SU-DHL-6 (cell line): ENCODE measurements at regions not wholly inside any gene's neighbourhood (a gene's known extent, or its start where the extent isn't known, plus 50 kb on each side); places are given as distances from the start of the nearest gene placed in this dataset.

Source experiments
- H2AFZ ChIP-seq: fragments of 200-600 bp; sonication (generic); 2 replicates; pipeline ENCODE4 v1.6.1; 2014; ENCODE audit warnings: low read depth, mild to moderate bottlenecking, moderate library complexity, mixed read lengths, antibody characterized with exemption, low read length; ENCODE audit not compliant: severe bottlenecking
- H3F3A ChIP-seq: fragments of 200-600 bp; shearing (Covaris generic); 2 replicates; pipeline ENCODE4 v1.6.0; 2016; ENCODE audit warnings: antibody characterized with exemption, mild to moderate bottlenecking; ENCODE audit not compliant: insufficient read depth
- H3K27ac ChIP-seq: fragments of 200-600 bp; sonication (generic); 2 replicates; pipeline ENCODE4 v1.5.1; 2016; ENCODE audit warnings: low read depth, mild to moderate bottlenecking, low read length, moderate library complexity, mixed read lengths
- H3K27me3 ChIP-seq: fragments of 200-600 bp; sonication (generic), shearing (Covaris generic); 2 replicates; pipeline ENCODE4 v1.6.0; 2014; ENCODE audit warnings: mild to moderate bottlenecking, low read length
- H3K36me3 ChIP-seq: fragments of 200-600 bp; sonication (generic); 2 replicates; pipeline ENCODE4 v1.6.1; 2014; ENCODE audit warnings: mild to moderate bottlenecking, low read length, mixed read lengths
- H3K4me2 ChIP-seq: fragments of 300-600, 200-600 bp; shearing (Covaris generic), sonication (generic); 2 replicates; pipeline ENCODE4 v1.6.0; 2014; ENCODE audit warnings: low read length, low read depth, mild to moderate bottlenecking; ENCODE audit not compliant: poor library complexity, severe bottlenecking
- H3K4me3 ChIP-seq: fragments of 200-600 bp; sonication (generic); 2 replicates; pipeline ENCODE4 v1.5.1; 2014; ENCODE audit warnings: antibody characterized with exemption, low read length, mild to moderate bottlenecking, mixed read lengths; ENCODE audit not compliant: insufficient read depth, poor library complexity, severe bottlenecking
- H3K79me2 ChIP-seq: fragments of 200-600 bp; sonication (generic); 2 replicates; pipeline ENCODE4 v1.6.1; 2014; ENCODE audit warnings: mild to moderate bottlenecking, low read length, moderate library complexity; ENCODE audit not compliant: insufficient read depth
- H3K9ac ChIP-seq: fragments of 200-600 bp; sonication (generic); 2 replicates; pipeline ENCODE4 v1.7.0; 2014; ENCODE audit warnings: mild to moderate bottlenecking, low read length
- H3K9me2 ChIP-seq: fragments of 200-600 bp; sonication (generic); replicated peaks from 2 replicates; pipeline ENCODE4 v1.6.1; 2014; ENCODE audit warnings: low read length; ENCODE audit not compliant: insufficient read depth
- H3K9me3 ChIP-seq: fragments of 200-600 bp; sonication (generic); 2 replicates; pipeline ENCODE4 v1.6.1; 2014; ENCODE audit warnings: low read length, mixed read lengths; ENCODE audit not compliant: insufficient read depth
- H4K20me1 ChIP-seq: fragments of 200-600 bp; sonication (generic); 2 replicates; pipeline ENCODE4 v1.6.1; 2014; ENCODE audit warnings: low read depth, mild to moderate bottlenecking, antibody characterized with exemption, low read length, moderate library complexity, mixed read lengths
- EZH2phosphoT487 ChIP-seq: fragments of 200-600 bp; sonication (generic), shearing (Covaris generic); conservative IDR thresholded peaks from 2 replicates; pipeline ENCODE4 v1.6.1; 2018; ENCODE audit warnings: mild to moderate bottlenecking, antibody characterized with exemption, low read length, moderate library complexity, mixed read lengths
- TF ChIP-seq, protein P1 (sequence below): fragments of 200-600 bp; sonication (generic); IDR thresholded peaks from one replicate; pipeline ENCODE4 v1.5.1; 2017; ENCODE audit warnings: antibody characterized with exemption, mild to moderate bottlenecking, low read length, moderate library complexity; ENCODE audit not compliant: insufficient read depth, poor library complexity, severe bottlenecking

- Histone ChIP-seq H3K4me2 (no peak overlapping the region), H2AFZ (no peak overlapping the region), H3K9me2 (no peaks in the 10 kb centered on the region), H3K27ac (no peak overlapping the region), H3K36me3 (no peaks in the 10 kb centered on the region), H3K9me3 (no peaks in the 10 kb centered on the region), H3F3A (no peaks in the 10 kb centered on the region), H3K79me2 (no peaks in the 10 kb centered on the region), H3K27me3 (no peaks in the 10 kb centered on the region), H3K9ac (no peak overlapping the region), H3K4me3 (no peak overlapping the region), H4K20me1 (no peaks in the 10 kb centered on the region)
- TF ChIP-seq EZH2phosphoT487, result no peak
- TF ChIP-seq, protein P1, sequence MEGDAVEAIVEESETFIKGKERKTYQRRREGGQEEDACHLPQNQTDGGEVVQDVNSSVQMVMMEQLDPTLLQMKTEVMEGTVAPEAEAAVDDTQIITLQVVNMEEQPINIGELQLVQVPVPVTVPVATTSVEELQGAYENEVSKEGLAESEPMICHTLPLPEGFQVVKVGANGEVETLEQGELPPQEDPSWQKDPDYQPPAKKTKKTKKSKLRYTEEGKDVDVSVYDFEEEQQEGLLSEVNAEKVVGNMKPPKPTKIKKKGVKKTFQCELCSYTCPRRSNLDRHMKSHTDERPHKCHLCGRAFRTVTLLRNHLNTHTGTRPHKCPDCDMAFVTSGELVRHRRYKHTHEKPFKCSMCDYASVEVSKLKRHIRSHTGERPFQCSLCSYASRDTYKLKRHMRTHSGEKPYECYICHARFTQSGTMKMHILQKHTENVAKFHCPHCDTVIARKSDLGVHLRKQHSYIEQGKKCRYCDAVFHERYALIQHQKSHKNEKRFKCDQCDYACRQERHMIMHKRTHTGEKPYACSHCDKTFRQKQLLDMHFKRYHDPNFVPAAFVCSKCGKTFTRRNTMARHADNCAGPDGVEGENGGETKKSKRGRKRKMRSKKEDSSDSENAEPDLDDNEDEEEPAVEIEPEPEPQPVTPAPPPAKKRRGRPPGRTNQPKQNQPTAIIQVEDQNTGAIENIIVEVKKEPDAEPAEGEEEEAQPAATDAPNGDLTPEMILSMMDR, result no peak
Measured at GRCh38 chr11:100545556-100545955, 141.5 kb upstream of the ARHGAP42 start.

GRCh38 chr11:100545970-100546369, 141.1 kb upstream of the ARHGAP42 start:
- Histone ChIP-seq H3K9me3 (no peaks in the 10 kb centered on the region), H4K20me1 (no peaks in the 10 kb centered on the region), H3K27ac (no peak overlapping the region), H3K9me2 (no peaks in the 10 kb centered on the region), H3F3A (no peaks in the 10 kb centered on the region), H3K4me2 (no peak overlapping the region), H3K36me3 (no peaks in the 10 kb centered on the region), H3K79me2 (no peaks in the 10 kb centered on the region), H3K4me3 (no peak overlapping the region), H2AFZ (no peak overlapping the region), H3K9ac (no peak overlapping the region), H3K27me3 (no peaks in the 10 kb centered on the region)
- TF ChIP-seq, protein P1, result no peak
- TF ChIP-seq EZH2phosphoT487, result no peak

DNA sequence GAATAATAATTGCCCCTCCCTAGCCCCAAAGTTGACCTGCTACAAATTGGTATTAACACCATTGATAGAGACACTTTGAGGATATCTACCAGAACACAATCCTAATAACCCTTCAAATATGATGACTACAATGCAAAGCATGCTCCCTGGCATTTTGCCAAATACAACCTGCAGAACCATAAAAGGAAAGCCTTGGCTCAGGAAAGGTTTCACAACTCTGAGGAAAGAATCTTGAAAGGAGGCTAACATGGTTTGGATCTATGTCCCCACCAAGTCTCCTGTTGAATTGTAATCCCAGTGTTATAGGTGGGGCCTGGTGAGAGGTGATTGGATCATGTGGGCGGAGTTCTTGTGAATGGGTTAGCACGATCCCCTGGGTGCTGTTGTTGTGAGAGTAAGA, 140.4 kb upstream of the ARHGAP42 start:
- no peaks in the 10 kb centered on the region for H3F3A ChIP-seq

More for the DNA sequence above, 140.4 kb upstream of the ARHGAP42 start:
- no peak overlapping the region for H2AFZ ChIP-seq
- no peaks in the 10 kb centered on the region for H3K79me2 ChIP-seq
- TF ChIP-seq, protein P1, result no peak
- TF ChIP-seq EZH2phosphoT487, result no peak
- H3K36me3 ChIP-seq, result no peaks in the 10 kb centered on the region
- H3K9me2 ChIP-seq, result no peaks in the 10 kb centered on the region
- no peak overlapping the region for H3K4me3 ChIP-seq
- no peak overlapping the region for H3K27ac ChIP-seq
- no peaks in the 10 kb centered on the region for H4K20me1 ChIP-seq
- H3K4me2 ChIP-seq, result no peak overlapping the region
- no peaks in the 10 kb centered on the region for H3K27me3 ChIP-seq
- H3K9ac ChIP-seq, result no peak overlapping the region
- H3K9me3 ChIP-seq, result no peaks in the 10 kb centered on the region
